ENCODE measurements at regions not wholly inside any gene's neighbourhood (a gene's known extent, or its start where the extent isn't known, plus 50 kb on each side); places are given as distances from the start of the nearest gene placed in this dataset.
A peak's percentile ranks its signal among the peaks of the same experiment; 100 is the strongest.

- peaks cover 41% of the 10 kb centered on the region for H3K4me1 Mint-ChIP-seq
- no peaks in the 10 kb centered on the region for H3K27me3 Mint-ChIP-seq (ENCODE audit: low read depth)
- no peaks in the 10 kb centered on the region for H3K36me3 Mint-ChIP-seq (ENCODE audit: low read depth)
- H3K4me3 Mint-ChIP-seq, result no peak overlapping the region
- no peak for TF ChIP-seq CTCF (IDR thresholded peaks at IDR 0.05; ENCODE audit: unreplicated experiment in 3 of 3)
- H3K9me3 Mint-ChIP-seq, result no peaks in the 10 kb centered on the region
- H3K27ac Mint-ChIP-seq, result peak overlapping the region; percentile 29 to 59 (median 57)
Observed at GRCh38 chr2:226118471-226119429, 680.9 kb downstream of the IRS1 start.

- H3K27ac Mint-ChIP-seq, result peak overlapping the region in 1 of 3 experiments; percentile 29
- H3K27me3 Mint-ChIP-seq (ENCODE audit: low read depth), result no peaks in the 10 kb centered on the region
- peaks cover 31% of the 10 kb centered on the region for H3K4me1 Mint-ChIP-seq
- H3K4me3 Mint-ChIP-seq, result no peak overlapping the region
- TF ChIP-seq CTCF (IDR thresholded peaks at IDR 0.05; ENCODE audit: unreplicated experiment in 3 of 3), result no peak
- no peaks in the 10 kb centered on the region for H3K36me3 Mint-ChIP-seq (ENCODE audit: low read depth)
- no peaks in the 10 kb centered on the region for H3K9me3 Mint-ChIP-seq
Observed at GRCh38 chr2:226117510-226118065, 682.0 kb downstream of the IRS1 start.

- Mint-ChIP-seq H3K27ac (peak overlapping the region in 1 of 3 experiments; percentile 53), H3K27me3 (ENCODE audit: low read depth) (no peaks in the 10 kb centered on the region), H3K4me1 (peaks cover 21% of the 10 kb centered on the region), H3K36me3 (ENCODE audit: low read depth) (no peaks in the 10 kb centered on the region), H3K9me3 (no peaks in the 10 kb centered on the region), H3K4me3 (no peak overlapping the region)
- TF ChIP-seq CTCF (IDR thresholded peaks at IDR 0.05; ENCODE audit: unreplicated experiment in 3 of 3), result no peak
Observed at GRCh38 chr2:226116346-226116745, 683.3 kb downstream of the IRS1 start.

- Mint-ChIP-seq H3K27me3 (ENCODE audit: low read depth) (no peaks in the 10 kb centered on the region), H3K4me3 (no peak overlapping the region), H3K9me3 (no peaks in the 10 kb centered on the region)
Observed at GRCh38 chr2:226115832-226116200, 683.8 kb downstream of the IRS1 start.

GRCh38 chr2:226115102-226115831, 684.4 kb downstream of the IRS1 start:
- Mint-ChIP-seq H3K27me3 (ENCODE audit: low read depth) (no peaks in the 10 kb centered on the region), H3K4me1 (peaks cover 17% of the 10 kb centered on the region), H3K4me3 (no peak overlapping the region), H3K36me3 (ENCODE audit: low read depth) (no peaks in the 10 kb centered on the region), H3K27ac (peak overlapping the region in 2 of 3 experiments; percentile 53 to 55), H3K9me3 (peaks cover 3% of the 10 kb centered on the region)
- TF ChIP-seq CTCF (IDR thresholded peaks at IDR 0.05; ENCODE audit: unreplicated experiment in 3 of 3), result no peak

More at GRCh38 chr2:226115832-226116200, 683.8 kb downstream of the IRS1 start:
- TF ChIP-seq CTCF (IDR thresholded peaks at IDR 0.05; ENCODE audit: unreplicated experiment in 3 of 3), result no peak
- Mint-ChIP-seq H3K27ac (peak overlapping the region in 1 of 3 experiments; percentile 53), H3K36me3 (ENCODE audit: low read depth) (no peaks in the 10 kb centered on the region), H3K4me1 (peaks cover 17% of the 10 kb centered on the region)

Data from nephron (organoid).